GM23248 (cell line): ENCODE measurements at regions not wholly inside any gene's neighbourhood (a gene's known extent, or its start where the extent isn't known, plus 50 kb on each side); places are given as distances from the start of the nearest gene placed in this dataset.

Experiments
- EZH2 ChIP-seq: fragments of 200-600 bp; sonication (generic); IDR thresholded peaks from 2 replicates; pipeline ENCODE4 v1.6.1; 2018; ENCODE audit warnings: antibody characterized with exemption, mild to moderate bottlenecking; ENCODE audit not compliant: insufficient read depth, poor library complexity, severe bottlenecking
- EZH2phosphoT487 ChIP-seq: fragments of 200-600 bp; sonication (generic); IDR thresholded peaks from 2 replicates; pipeline ENCODE4 v1.6.1; 2018; ENCODE audit warnings: antibody characterized with exemption, moderate library complexity, mild to moderate bottlenecking, low read depth; ENCODE audit not compliant: insufficient read depth

- TF ChIP-seq EZH2 (no peak), EZH2phosphoT487 (no peak)
Observed at GRCh38 chr7:35494407-35494806, 200.5 kb downstream of the HERPUD2 start.
